ENCODE measurements at regions not wholly inside any gene's neighbourhood (a gene's known extent, or its start where the extent isn't known, plus 50 kb on each side); places are given as distances from the start of the nearest gene placed in this dataset.
"Not testable (repeated sequence)": the region's sequence is repeated elsewhere in the genome, so short reads cannot be mapped to it uniquely, and the experiment has no call there.

DNA sequence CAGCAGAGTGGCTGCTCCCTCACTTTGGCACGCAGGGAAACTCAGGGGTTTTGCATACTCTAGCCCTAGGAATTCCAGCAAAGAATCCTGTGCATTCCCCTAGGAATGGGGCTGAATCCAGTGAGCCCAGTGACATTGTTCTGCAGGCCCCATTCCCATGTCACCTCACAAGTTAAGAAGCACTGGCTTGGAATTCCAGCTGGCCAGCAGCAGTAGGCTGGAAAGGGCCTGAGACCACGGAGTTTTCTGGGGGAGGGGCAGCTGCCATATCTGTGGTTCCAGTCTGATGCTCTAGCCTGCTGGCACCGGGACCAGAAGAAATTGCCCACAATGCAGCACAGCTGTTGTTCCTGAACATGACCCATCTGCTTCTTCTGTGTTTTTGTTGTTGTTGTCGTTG is 217.6 kb upstream of the DMRTA1 start:
- no peaks in the 10 kb centered on the region for H3K79me2 ChIP-seq (ENCODE audit: low read length)
- H3K36me3 ChIP-seq (replicated peaks; ENCODE audit: low read depth, low read length) = no peaks in the 10 kb centered on the region
- H3K9ac ChIP-seq (ENCODE audit: low read length) = no peak overlapping the region
- H3K4me1 ChIP-seq (ENCODE audit: low read length) = no peaks in the 10 kb centered on the region
- peaks cover 22% of the 10 kb centered on the region; the same call in 1 of the 2 replicates for H3K9me3 ChIP-seq (ENCODE audit: insufficient read depth, low read length)
- TF ChIP-seq, protein P1, sequence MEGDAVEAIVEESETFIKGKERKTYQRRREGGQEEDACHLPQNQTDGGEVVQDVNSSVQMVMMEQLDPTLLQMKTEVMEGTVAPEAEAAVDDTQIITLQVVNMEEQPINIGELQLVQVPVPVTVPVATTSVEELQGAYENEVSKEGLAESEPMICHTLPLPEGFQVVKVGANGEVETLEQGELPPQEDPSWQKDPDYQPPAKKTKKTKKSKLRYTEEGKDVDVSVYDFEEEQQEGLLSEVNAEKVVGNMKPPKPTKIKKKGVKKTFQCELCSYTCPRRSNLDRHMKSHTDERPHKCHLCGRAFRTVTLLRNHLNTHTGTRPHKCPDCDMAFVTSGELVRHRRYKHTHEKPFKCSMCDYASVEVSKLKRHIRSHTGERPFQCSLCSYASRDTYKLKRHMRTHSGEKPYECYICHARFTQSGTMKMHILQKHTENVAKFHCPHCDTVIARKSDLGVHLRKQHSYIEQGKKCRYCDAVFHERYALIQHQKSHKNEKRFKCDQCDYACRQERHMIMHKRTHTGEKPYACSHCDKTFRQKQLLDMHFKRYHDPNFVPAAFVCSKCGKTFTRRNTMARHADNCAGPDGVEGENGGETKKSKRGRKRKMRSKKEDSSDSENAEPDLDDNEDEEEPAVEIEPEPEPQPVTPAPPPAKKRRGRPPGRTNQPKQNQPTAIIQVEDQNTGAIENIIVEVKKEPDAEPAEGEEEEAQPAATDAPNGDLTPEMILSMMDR (IDR thresholded peaks at IDR 0.05; ENCODE audit: low read depth, low read length) = no peak
- TF ChIP-seq EZH2phosphoT487 (IDR thresholded peaks at IDR 0.05; ENCODE audit: low read depth) = no peak
- peaks cover 9% of the 10 kb centered on the region; the same call in 1 of the 2 replicates for H3K27me3 ChIP-seq (ENCODE audit: low read depth, low read length)
- H3K4me2 ChIP-seq (ENCODE audit: low read length) = no peak overlapping the region
- no peak overlapping the region for H3K4me3 ChIP-seq (ENCODE audit: low read length)
- no peak overlapping the region for H3K27ac ChIP-seq (ENCODE audit: low read length)
- no peak overlapping the region for H2AFZ ChIP-seq (ENCODE audit: low read depth, low read length)
- no peaks in the 10 kb centered on the region for H4K20me1 ChIP-seq (ENCODE audit: insufficient read depth, low read length)

DNA sequence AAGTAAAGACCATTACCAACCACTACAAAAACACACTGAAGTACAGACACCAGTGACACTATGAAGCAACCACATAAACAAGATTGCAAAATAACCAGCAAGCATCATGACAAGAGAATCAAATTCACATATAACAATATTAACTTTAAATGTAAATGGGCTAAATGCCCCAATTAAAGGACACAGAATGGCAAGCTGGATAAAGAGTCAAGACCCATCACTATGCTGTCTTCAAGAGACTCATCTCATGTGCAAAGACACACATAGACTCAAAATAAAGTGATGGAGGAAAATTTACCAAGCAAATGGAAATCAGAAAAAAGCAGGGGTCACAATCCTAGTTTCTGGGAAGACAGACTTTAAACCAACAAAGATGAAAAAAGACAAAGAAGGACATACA is 215.3 kb upstream of the DMRTA1 start:
- Histone ChIP-seq H3K9me3 (ENCODE audit: insufficient read depth, low read length) (peaks cover 22% of the 10 kb centered on the region; the same call in 1 of the 2 replicates), H3K27me3 (ENCODE audit: low read depth, low read length) (peaks cover 12% of the 10 kb centered on the region; the same call in 1 of the 2 replicates)
- not testable (repeated sequence) for H4K20me1 ChIP-seq (ENCODE audit: insufficient read depth, low read length); H3K79me2 ChIP-seq (ENCODE audit: low read length); H3K36me3 ChIP-seq (replicated peaks; ENCODE audit: low read depth, low read length); H3K4me1 ChIP-seq (ENCODE audit: low read length); H3K4me3 ChIP-seq (ENCODE audit: low read length); H3K27ac ChIP-seq (ENCODE audit: low read length); H3K4me2 ChIP-seq (ENCODE audit: low read length); H3K9ac ChIP-seq (ENCODE audit: low read length); H2AFZ ChIP-seq (ENCODE audit: low read depth, low read length)

DNA sequence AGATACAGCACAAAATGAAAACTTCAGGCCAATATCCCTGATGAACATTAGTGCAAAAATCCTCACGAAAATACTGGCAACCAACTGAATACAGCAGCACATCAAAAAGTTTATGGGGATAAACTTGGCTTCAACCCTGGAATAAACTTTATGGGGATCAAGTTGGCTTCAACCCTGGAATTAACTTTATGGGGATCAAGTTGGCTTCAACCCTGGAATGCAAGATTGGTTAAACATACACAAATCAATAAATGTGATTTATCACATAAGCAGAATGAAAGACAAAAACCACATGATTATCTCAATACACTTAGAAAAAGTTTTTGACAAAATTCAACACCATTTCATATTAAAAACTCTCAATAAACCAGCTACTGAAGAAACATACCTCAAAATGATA is 213.7 kb upstream of the DMRTA1 start:
- TF ChIP-seq EZH2phosphoT487 (IDR thresholded peaks at IDR 0.05; ENCODE audit: low read depth) = no peak
- TF ChIP-seq, protein P1 (IDR thresholded peaks at IDR 0.05; ENCODE audit: low read depth, low read length) = no peak
- H3K4me1 ChIP-seq (ENCODE audit: low read length) = peaks cover 3% of the 10 kb centered on the region
- H3K79me2 ChIP-seq (ENCODE audit: low read length) = no peaks in the 10 kb centered on the region
- H3K9ac ChIP-seq (ENCODE audit: low read length) = no peak overlapping the region
- no peak overlapping the region for H3K27ac ChIP-seq (ENCODE audit: low read length)
- no peaks in the 10 kb centered on the region for H3K36me3 ChIP-seq (replicated peaks; ENCODE audit: low read depth, low read length)
- no peak overlapping the region for H3K4me3 ChIP-seq (ENCODE audit: low read length)
- H3K4me2 ChIP-seq (ENCODE audit: low read length) = no peak overlapping the region
- no peaks in the 10 kb centered on the region for H4K20me1 ChIP-seq (ENCODE audit: insufficient read depth, low read length)
- H2AFZ ChIP-seq (ENCODE audit: low read depth, low read length) = no peak overlapping the region
- H3K27me3 ChIP-seq (ENCODE audit: low read depth, low read length) = peaks cover 12% of the 10 kb centered on the region
- H3K9me3 ChIP-seq (ENCODE audit: insufficient read depth, low read length) = peaks cover 22% of the 10 kb centered on the region; the same call in 1 of the 2 replicates

DNA sequence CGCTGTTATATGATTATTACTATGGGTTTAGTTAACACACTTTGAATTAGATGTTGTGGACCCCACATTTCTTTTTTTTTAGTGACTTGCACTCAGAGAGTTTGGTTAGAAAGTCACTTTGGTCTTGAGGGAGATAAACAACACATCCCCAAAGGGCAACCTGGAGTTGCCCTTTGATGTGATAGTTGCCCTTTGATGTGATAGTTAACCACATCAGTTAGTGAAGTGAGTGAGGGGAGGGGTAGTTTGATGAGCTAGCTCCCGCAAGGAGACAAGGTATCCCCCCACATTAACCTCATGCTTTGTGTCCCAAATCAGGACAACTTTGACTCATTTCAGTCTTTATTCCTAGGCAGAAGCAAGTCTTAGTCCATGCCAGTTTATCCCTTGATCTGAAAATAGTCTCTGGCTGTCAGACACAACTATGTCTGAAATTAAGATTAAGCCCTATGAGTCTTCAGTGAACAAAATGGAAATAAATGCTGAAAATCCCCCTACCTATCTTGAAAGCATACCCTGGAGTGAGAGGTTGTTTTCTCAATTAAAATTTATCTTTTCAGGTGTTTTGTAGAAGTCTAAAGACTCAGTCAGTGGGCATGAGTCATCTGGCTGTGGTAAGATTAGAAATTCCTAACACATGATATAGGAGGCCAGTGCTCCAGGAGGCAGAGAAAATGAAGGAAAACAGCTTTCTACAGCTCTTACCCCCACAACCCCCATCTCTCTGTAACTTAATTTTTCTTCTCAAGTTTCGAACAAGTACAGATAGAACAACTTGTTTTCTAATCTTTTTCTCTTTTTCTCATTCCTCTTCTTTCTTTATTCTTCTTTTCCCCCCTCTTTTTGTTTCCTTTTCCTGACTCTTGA is 208.9 kb upstream of the DMRTA1 start:
- Histone ChIP-seq H3K79me2 (ENCODE audit: low read length) (no peaks in the 10 kb centered on the region), H3K4me1 (ENCODE audit: low read length) (peaks cover 48% of the 10 kb centered on the region), H3K27ac (ENCODE audit: low read length) (no peak overlapping the region), H3K4me2 (ENCODE audit: low read length) (no peak overlapping the region; the same call in 1 of the 2 replicates), H3K9ac (ENCODE audit: low read length) (0 out of 2 replicates have a peak overlapping the region, but pooled peaks have one; percentile 11), H3K36me3 (replicated peaks; ENCODE audit: low read depth, low read length) (no peaks in the 10 kb centered on the region), H3K4me3 (ENCODE audit: low read length) (no peak overlapping the region), H3K27me3 (ENCODE audit: low read depth, low read length) (peaks cover 8% of the 10 kb centered on the region), H3K9me3 (ENCODE audit: insufficient read depth, low read length) (no peaks in the 10 kb centered on the region), H4K20me1 (ENCODE audit: insufficient read depth, low read length) (no peaks in the 10 kb centered on the region), H2AFZ (ENCODE audit: low read depth, low read length) (no peak overlapping the region)
- TF ChIP-seq EZH2phosphoT487 (IDR thresholded peaks at IDR 0.05; ENCODE audit: low read depth) = no peak
- TF ChIP-seq, protein P1 (IDR thresholded peaks at IDR 0.05; ENCODE audit: low read depth, low read length) = no peak

All from OCI-LY3 (cell line).